B cell (primary cell): ENCODE measurements at regions not wholly inside any gene's neighbourhood (a gene's known extent, or its start where the extent isn't known, plus 50 kb on each side); places are given as distances from the start of the nearest gene placed in this dataset.

Source experiments
- CTCF ChIP-seq: fragments of 200-600 bp; IDR thresholded peaks from one replicate; pipeline ENCODE4 v1.8.0; 2022; ENCODE audit warnings: antibody characterized with exemption, mild to moderate bottlenecking
- EZH2 ChIP-seq: IDR thresholded peaks from 2 replicates; pipeline ENCODE4 v1.6.1; 2012; ENCODE audit warnings: borderline replicate concordance, low read depth, mild to moderate bottlenecking, moderate library complexity, low read length; ENCODE audit not compliant: insufficient read depth, poor library complexity, severe bottlenecking

- TF ChIP-seq CTCF (no peak), EZH2 (no peak)
Observed at GRCh38 chr5:101878190-101878589, 417.9 kb downstream of the SLCO4C1 start.
